SK-N-SH treated with all-trans-retinoic acid at 6 μM for 48 hours (cell line): ENCODE measurements at regions not wholly inside any gene's neighbourhood (a gene's known extent, or its start where the extent isn't known, plus 50 kb on each side); places are given as distances from the start of the nearest gene placed in this dataset.

ENCODE experiments used
- TOX ChIP-seq: fragments of 250-450 bp; sonication (Bioruptor Pico); IDR thresholded peaks from 2 replicates; pipeline ENCODE4 v1.8.0; 2021; ENCODE audit warnings: mild to moderate bottlenecking, moderate library complexity, borderline replicate concordance
- TSHZ2 ChIP-seq: fragments of 250-450 bp; sonication (Bioruptor Pico); IDR thresholded peaks from 2 replicates; pipeline ENCODE4 v1.5.0; 2020; ENCODE audit warnings: mild to moderate bottlenecking, moderate library complexity
- ZC3H10 ChIP-seq: fragments of 250-450 bp; sonication (Bioruptor Pico); IDR thresholded peaks from 2 replicates; pipeline ENCODE4 v1.5.1; 2021; ENCODE audit warnings: mild to moderate bottlenecking, moderate library complexity
- TF ChIP-seq, protein P1 (sequence below): fragments of 250-450 bp; sonication (Bioruptor Pico); IDR thresholded peaks from 2 replicates; pipeline ENCODE4 v1.5.1; 2020; ENCODE audit warnings: low read depth, mild to moderate bottlenecking, moderate library complexity
- TF ChIP-seq, protein P2 (sequence below): fragments of 250-450 bp; sonication (Bioruptor Pico); IDR thresholded peaks from 2 replicates; pipeline ENCODE4 v1.5.1; 2021; ENCODE audit warnings: mild to moderate bottlenecking, moderate library complexity

- TF ChIP-seq TSHZ2 (CRISPR knock-in tag) (no peak), TOX (CRISPR knock-in tag) (no peak), ZC3H10 (CRISPR knock-in tag) (no peak)
- TF ChIP-seq, protein P1, sequence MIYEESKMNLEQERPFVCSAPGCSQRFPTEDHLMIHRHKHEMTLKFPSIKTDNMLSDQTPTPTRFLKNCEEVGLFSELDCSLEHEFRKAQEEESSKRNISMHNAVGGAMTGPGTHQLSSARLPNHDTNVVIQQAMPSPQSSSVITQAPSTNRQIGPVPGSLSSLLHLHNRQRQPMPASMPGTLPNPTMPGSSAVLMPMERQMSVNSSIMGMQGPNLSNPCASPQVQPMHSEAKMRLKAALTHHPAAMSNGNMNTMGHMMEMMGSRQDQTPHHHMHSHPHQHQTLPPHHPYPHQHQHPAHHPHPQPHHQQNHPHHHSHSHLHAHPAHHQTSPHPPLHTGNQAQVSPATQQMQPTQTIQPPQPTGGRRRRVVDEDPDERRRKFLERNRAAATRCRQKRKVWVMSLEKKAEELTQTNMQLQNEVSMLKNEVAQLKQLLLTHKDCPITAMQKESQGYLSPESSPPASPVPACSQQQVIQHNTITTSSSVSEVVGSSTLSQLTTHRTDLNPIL, result no peak
- TF ChIP-seq, protein P2, sequence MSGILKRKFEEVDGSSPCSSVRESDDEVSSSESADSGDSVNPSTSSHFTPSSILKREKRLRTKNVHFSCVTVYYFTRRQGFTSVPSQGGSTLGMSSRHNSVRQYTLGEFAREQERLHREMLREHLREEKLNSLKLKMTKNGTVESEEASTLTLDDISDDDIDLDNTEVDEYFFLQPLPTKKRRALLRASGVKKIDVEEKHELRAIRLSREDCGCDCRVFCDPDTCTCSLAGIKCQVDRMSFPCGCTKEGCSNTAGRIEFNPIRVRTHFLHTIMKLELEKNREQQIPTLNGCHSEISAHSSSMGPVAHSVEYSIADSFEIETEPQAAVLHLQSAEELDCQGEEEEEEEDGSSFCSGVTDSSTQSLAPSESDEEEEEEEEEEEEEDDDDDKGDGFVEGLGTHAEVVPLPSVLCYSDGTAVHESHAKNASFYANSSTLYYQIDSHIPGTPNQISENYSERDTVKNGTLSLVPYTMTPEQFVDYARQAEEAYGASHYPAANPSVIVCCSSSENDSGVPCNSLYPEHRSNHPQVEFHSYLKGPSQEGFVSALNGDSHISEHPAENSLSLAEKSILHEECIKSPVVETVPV (CRISPR knock-in tag), result no peak
These were observed 756.3 kb downstream of the SATB2 start for GRCh38 chr2:198701481-198701880.
